Heart left ventricle (tissue), 13 donors: ENCODE measurements at regions not wholly inside any gene's neighbourhood (a gene's known extent, or its start where the extent isn't known, plus 50 kb on each side); places are given as distances from the start of the nearest gene placed in this dataset.

ENCODE experiments used
- POLR2A ChIP-seq, 2 donors: fragments of 450-650 bp; IDR thresholded peaks; one replicate each; pipeline ENCODE4 v1.6.1; 2017; ENCODE audit warnings: antibody characterized with exemption in 2 of 2, mild to moderate bottlenecking in 2 of 2, moderate library complexity in 2 of 2
- TF ChIP-seq, protein P1 (sequence below), 12 donors: fragments of 200-600 bp; sonication (generic) in 4 of 12; IDR thresholded peaks; one replicate each; pipeline versions ENCODE4 v1.5.0 to v1.8.0; 2018 to 2022; ENCODE audit warnings: antibody characterized with exemption in 12 of 12, mild to moderate bottlenecking in 5 of 12
- donor health status: ischemic (EF 13 %, LVEDD 7.1; RV severe dilation, severe dysfunction).
- donor health status: DM: no; HTN: yes; CAD: no.
- donor health status: DM: no; HTN: no; CAD: no.
- donor health status: ischemic (EF 25% LVEDD 6.9; RV normal size, moderate dysfunction).
- donor health status: ischemic (EF 25% LVEDD 5.7; RV mildly dilated, moderate dysfunction).
- donor health status: ischemic (EF 35%, LVEDD 5.7; RV mildly dilated, moderate dysfunction).
- donor health status: nonischemic (EF 11% LVEDD 7.7; RV severe dilation, severe dysfunction).
- donor health status: DM: yes; HTN: yes; CAD: no.
- donor health status: PGD.
- donor health status: ischemic (EF 29% LVEDD 5.4; RV normal size, mild dysfunction).
- donor health status: nonischemic (EF 23%, LVEDD 6.1; RV moderate dilation, normal function).

DNA sequence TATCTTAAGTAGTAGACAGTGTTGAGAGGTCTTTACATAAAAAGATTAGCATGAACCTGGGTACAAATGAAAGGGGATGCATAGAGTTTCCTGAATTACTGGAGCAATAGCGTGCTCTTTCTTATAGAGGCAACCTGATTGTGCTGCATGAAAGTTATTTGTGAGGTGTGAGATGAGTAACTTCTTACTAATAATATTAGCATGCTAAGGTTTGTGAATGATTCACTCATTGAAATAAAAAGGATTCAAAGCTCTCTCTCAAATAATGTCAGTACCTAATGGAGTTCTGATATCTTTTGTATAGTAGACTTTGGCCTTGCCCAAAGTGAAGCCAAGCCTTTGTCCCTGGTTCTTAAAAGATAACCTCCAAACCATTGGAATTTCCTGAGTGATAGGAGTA, 131.0 kb upstream of the CXXC4 start:
- TF ChIP-seq, protein P1, sequence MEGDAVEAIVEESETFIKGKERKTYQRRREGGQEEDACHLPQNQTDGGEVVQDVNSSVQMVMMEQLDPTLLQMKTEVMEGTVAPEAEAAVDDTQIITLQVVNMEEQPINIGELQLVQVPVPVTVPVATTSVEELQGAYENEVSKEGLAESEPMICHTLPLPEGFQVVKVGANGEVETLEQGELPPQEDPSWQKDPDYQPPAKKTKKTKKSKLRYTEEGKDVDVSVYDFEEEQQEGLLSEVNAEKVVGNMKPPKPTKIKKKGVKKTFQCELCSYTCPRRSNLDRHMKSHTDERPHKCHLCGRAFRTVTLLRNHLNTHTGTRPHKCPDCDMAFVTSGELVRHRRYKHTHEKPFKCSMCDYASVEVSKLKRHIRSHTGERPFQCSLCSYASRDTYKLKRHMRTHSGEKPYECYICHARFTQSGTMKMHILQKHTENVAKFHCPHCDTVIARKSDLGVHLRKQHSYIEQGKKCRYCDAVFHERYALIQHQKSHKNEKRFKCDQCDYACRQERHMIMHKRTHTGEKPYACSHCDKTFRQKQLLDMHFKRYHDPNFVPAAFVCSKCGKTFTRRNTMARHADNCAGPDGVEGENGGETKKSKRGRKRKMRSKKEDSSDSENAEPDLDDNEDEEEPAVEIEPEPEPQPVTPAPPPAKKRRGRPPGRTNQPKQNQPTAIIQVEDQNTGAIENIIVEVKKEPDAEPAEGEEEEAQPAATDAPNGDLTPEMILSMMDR (IDR thresholded peaks at IDR 0.05), result no peak
- TF ChIP-seq POLR2A (IDR thresholded peaks at IDR 0.05), result no peak
